ENCODE measurements at regions not wholly inside any gene's neighbourhood (a gene's known extent, or its start where the extent isn't known, plus 50 kb on each side); places are given as distances from the start of the nearest gene placed in this dataset.

GRCh38 chr4:100797791-100798190, 280.0 kb upstream of the EMCN start:
- DNase-seq, result no peak

GRCh38 chr4:100797356-100797755, 279.5 kb upstream of the EMCN start:
- no peak for DNase-seq

- no peak for DNase-seq
These were observed 278.5 kb upstream of the EMCN start for GRCh38 chr4:100796332-100796731.

GRCh38 chr4:100795581-100795980, 277.8 kb upstream of the EMCN start:
- no peak for DNase-seq

- no peak for DNase-seq
These were observed 273.2 kb upstream of the EMCN start for GRCh38 chr4:100790836-100791615.

GRCh38 chr4:100789991-100790390, 272.2 kb upstream of the EMCN start:
- DNase-seq, result no peak

GRCh38 chr4:100786481-100786880, 268.7 kb upstream of the EMCN start:
- DNase-seq, result no peak

- peak in 2 of 3 donors; percentile 4 to 22 for DNase-seq
These were observed 264.5 kb upstream of the EMCN start for GRCh38 chr4:100782356-100782755.

- DNase-seq, result no peak
These were observed 263.6 kb upstream of the EMCN start for GRCh38 chr4:100781435-100781834.

GRCh38 chr4:100780126-100780525, 262.3 kb upstream of the EMCN start:
- DNase-seq, result no peak

- no peak for DNase-seq
These were observed 260.6 kb upstream of the EMCN start for GRCh38 chr4:100778431-100778830.

GRCh38 chr4:100762738-100763137, 244.9 kb upstream of the EMCN start:
- no peak for DNase-seq

GRCh38 chr4:100754751-100755150, 236.9 kb upstream of the EMCN start:
- DNase-seq, result no peak

GRCh38 chr4:100746141-100746739, 228.4 kb upstream of the EMCN start:
- DNase-seq, result no peak

- DNase-seq, result peak; percentile 7 to 34 (median 28)
These were observed 224.2 kb upstream of the EMCN start for GRCh38 chr4:100742045-100742444.

- DNase-seq, result no peak
These were observed 221.6 kb upstream of the EMCN start for GRCh38 chr4:100739426-100739825.

- no peak for DNase-seq
These were observed 220.7 kb upstream of the EMCN start for GRCh38 chr4:100738196-100739165.

- DNase-seq, result peak in 1 of 3 donors; percentile 22
These were observed 219.0 kb upstream of the EMCN start for GRCh38 chr4:100736641-100737451.

- no peak for DNase-seq
These were observed 211.0 kb upstream of the EMCN start for GRCh38 chr4:100728861-100729260.

GRCh38 chr4:100722866-100723459, 205.1 kb upstream of the EMCN start:
- DNase-seq, result no peak

- DNase-seq, result no peak
These were observed 204.3 kb upstream of the EMCN start for GRCh38 chr4:100722133-100722532.

GRCh38 chr4:100721490-100721889, 203.7 kb upstream of the EMCN start:
- no peak for DNase-seq

Measured in suppressor macrophage treated with lipopolysaccharide for 1 hour (primary cell).